Neuronal stem cell (in vitro differentiated cells): ENCODE measurements at regions not wholly inside any gene's neighbourhood (a gene's known extent, or its start where the extent isn't known, plus 50 kb on each side); places are given as distances from the start of the nearest gene placed in this dataset.
A peak's percentile ranks its signal among the peaks of the same experiment; 100 is the strongest.

ENCODE experiments used
- DNase-seq: peaks from one replicate; pipeline ENCODE4 v3.0.0-alpha.2; 2013; ENCODE audit warnings: low spot score
- H2AFZ ChIP-seq: one replicate; pipeline ENCODE4 v1.6.1; 2013; ENCODE audit warnings: mild to moderate bottlenecking, low read length, inconsistent platforms
- H2AK5ac ChIP-seq: 2 replicates; pipeline ENCODE4 v1.6.1; 2013; ENCODE audit warnings: low read depth, mild to moderate bottlenecking, inconsistent platforms, low read length, moderate library complexity, mixed read lengths
- H2BK120ac ChIP-seq: 2 replicates; pipeline ENCODE4 v1.6.1; 2013; ENCODE audit warnings: low read depth, mild to moderate bottlenecking, inconsistent platforms, low read length, moderate library complexity, mixed read lengths
- H2BK12ac ChIP-seq: one replicate; pipeline ENCODE4 v1.6.1; 2013; ENCODE audit warnings: low read length, inconsistent platforms
- H2BK15ac ChIP-seq: 2 replicates; pipeline ENCODE4 v1.6.1; 2013; ENCODE audit warnings: mild to moderate bottlenecking, low read length, inconsistent platforms, mixed read lengths
- H2BK5ac ChIP-seq: one replicate; pipeline ENCODE4 v1.6.1; 2013; ENCODE audit warnings: inconsistent platforms, mild to moderate bottlenecking, low read length, moderate library complexity
- H3K14ac ChIP-seq: one replicate; pipeline ENCODE4 v1.6.1; 2013; ENCODE audit warnings: low read length, inconsistent platforms
- H3K18ac ChIP-seq: 2 replicates; pipeline ENCODE4 v1.6.1; 2013; ENCODE audit warnings: low read length, inconsistent platforms
- H3K23ac ChIP-seq: 2 replicates; pipeline ENCODE4 v1.6.1; 2013; ENCODE audit warnings: low read depth, mild to moderate bottlenecking, mixed read lengths, low read length, inconsistent platforms; ENCODE audit not compliant: poor library complexity
- H3K27ac ChIP-seq: replicated peaks from 3 replicates; pipeline ENCODE4 v1.5.1; 2013; ENCODE audit warnings: low read length, inconsistent platforms
- H3K27me3 ChIP-seq, 3 experiments: 2 replicates each; pipeline ENCODE4 v1.6.1; 2013; ENCODE audit warnings: low read length in 3 of 3, mild to moderate bottlenecking in 2 of 3, inconsistent platforms in 1 of 3, low read depth in 1 of 3, mixed read lengths in 1 of 3, moderate library complexity in 1 of 3; ENCODE audit not compliant: control insufficient read depth in 3 of 3, insufficient read depth in 3 of 3
- H3K36me3 ChIP-seq, 2 donors: replicated peaks in 1 of 2; 2 replicates each; pipeline ENCODE4 v1.6.1; 2013; ENCODE audit warnings: low read length in 2 of 2; ENCODE audit not compliant: control insufficient read depth in 2 of 2, insufficient read depth in 2 of 2
- H3K4ac ChIP-seq: 2 replicates; pipeline ENCODE4 v1.6.1; 2013; ENCODE audit warnings: inconsistent platforms, mild to moderate bottlenecking, low read length, moderate library complexity
- H3K4me1 ChIP-seq, 2 donors: 1 replicate in 1 of 2; 2 replicates in 1 of 2; pipeline ENCODE4 v1.6.1; 2013; ENCODE audit warnings: low read length in 2 of 2, low read depth in 1 of 2; ENCODE audit not compliant: control insufficient read depth in 2 of 2, insufficient read depth in 1 of 2
- H3K4me2 ChIP-seq: one replicate; pipeline ENCODE4 v1.6.1; 2013; ENCODE audit warnings: mild to moderate bottlenecking, low read length, inconsistent platforms; ENCODE audit not compliant: insufficient read depth, poor library complexity, severe bottlenecking
- H3K4me3 ChIP-seq, 2 donors: 2 replicates each; pipeline ENCODE4 v1.5.1; 2013; ENCODE audit warnings: low read length in 2 of 2, mild to moderate bottlenecking in 2 of 2, inconsistent platforms in 1 of 2, moderate library complexity in 1 of 2
- H3K79me1 ChIP-seq: one replicate; pipeline ENCODE4 v1.6.1; 2013; ENCODE audit warnings: low read depth, mild to moderate bottlenecking, inconsistent platforms, low read length, moderate library complexity
- H3K9ac ChIP-seq: one replicate; pipeline ENCODE4 v1.6.1; 2013; ENCODE audit warnings: mild to moderate bottlenecking, low read depth, low read length, inconsistent platforms; ENCODE audit not compliant: poor library complexity
- H3K9me3 ChIP-seq, 2 donors: replicated peaks in 1 of 2; 2 replicates each; pipeline versions ENCODE3 to v1.6.1; 2013; ENCODE audit warnings: low read length in 2 of 2, mild to moderate bottlenecking in 2 of 2, inconsistent platforms in 1 of 2, low read depth in 1 of 2, mixed read lengths in 1 of 2, moderate library complexity in 1 of 2; ENCODE audit not compliant: control insufficient read depth in 2 of 2, insufficient read depth in 1 of 2
- H4K8ac ChIP-seq: one replicate; pipeline ENCODE4 v1.6.1; 2013; ENCODE audit warnings: low read depth, mild to moderate bottlenecking, inconsistent platforms, low read length, moderate library complexity
- H4K91ac ChIP-seq: one replicate; pipeline ENCODE4 v1.6.1; 2013; ENCODE audit warnings: low read length, low read depth, mild to moderate bottlenecking, inconsistent platforms; ENCODE audit not compliant: poor library complexity
- WGBS, 2 donors: extraction: QIAGEN DNeasy Blood & Tissue Kit; methylation state at CpG; one replicate each; pipeline ENCODE4 v1.1.7; 2013; ENCODE audit warnings: missing lambda C conversion rate in 2 of 2, mixed read lengths in 1 of 2; ENCODE audit not compliant: insufficient read length in 2 of 2, insufficient replicate concordance in 1 of 2; ENCODE audit errors: extremely low coverage in 2 of 2; 5-methylcytosine and 5-hydroxymethylcytosine counted together

GRCh38 chr7:82696631-82697030 lies 253.1 kb upstream of the CACNA2D1 start:
- no CpG with 5 or more reads among the region's 3 CpGs for WGBS, 2 donors
- Histone ChIP-seq H3K27ac (no peak overlapping the region), H2BK120ac (no peak overlapping the region), H3K4me3 (no peak overlapping the region), H3K23ac (no peak overlapping the region), H3K4me2 (no peak overlapping the region), H2AFZ (peak overlapping the region; percentile 60), H3K36me3 (no peaks in the 10 kb centered on the region), H2BK12ac (no peak overlapping the region), H4K91ac (no peak overlapping the region), H3K14ac (no peak overlapping the region), H3K27me3 (no peaks in the 10 kb centered on the region), H3K79me1 (no peaks in the 10 kb centered on the region), H3K9ac (no peak overlapping the region), H3K18ac (no peak overlapping the region), H2AK5ac (no peak overlapping the region), H3K9me3 (no peaks in the 10 kb centered on the region), H3K4ac (no peak overlapping the region), H4K8ac (no peak overlapping the region), H2BK5ac (no peak overlapping the region), H2BK15ac (no peak overlapping the region), H3K4me1 (peaks cover 0 to 2% of the 10 kb centered on the region in 2 donors)
- no peak for DNase-seq

- Histone ChIP-seq H3K4me2 (no peak overlapping the region), H3K14ac (no peak overlapping the region), H4K8ac (no peak overlapping the region), H3K9ac (no peak overlapping the region), H2BK12ac (no peak overlapping the region), H3K4ac (no peak overlapping the region), H3K18ac (no peak overlapping the region), H3K36me3 (no peaks in the 10 kb centered on the region), H3K23ac (no peak overlapping the region), H3K4me1 (no peaks in the 10 kb centered on the region), H2BK120ac (no peak overlapping the region), H3K9me3 (no peaks in the 10 kb centered on the region), H3K27me3 (no peaks in the 10 kb centered on the region), H2BK5ac (no peak overlapping the region), H2AK5ac (no peak overlapping the region), H2AFZ (no peak overlapping the region), H2BK15ac (no peak overlapping the region), H3K4me3 (no peak overlapping the region), H3K79me1 (no peaks in the 10 kb centered on the region), H4K91ac (no peak overlapping the region), H3K27ac (no peak overlapping the region)
- no CpG with 5 or more reads among the region's 5 CpGs for WGBS, 2 donors
- DNase-seq: no peak
These were observed 250.4 kb upstream of the CACNA2D1 start for GRCh38 chr7:82694022-82694421.

- no peak overlapping the region for H3K4me3 ChIP-seq
- H2BK5ac ChIP-seq: no peak overlapping the region
- no peaks in the 10 kb centered on the region for H3K4me1 ChIP-seq
- H2AFZ ChIP-seq: no peak overlapping the region
- H4K91ac ChIP-seq: no peak overlapping the region
- no peak overlapping the region for H3K14ac ChIP-seq
- no peak overlapping the region for H3K4ac ChIP-seq
- no peak overlapping the region for H2BK15ac ChIP-seq
- H2AK5ac ChIP-seq: no peak overlapping the region
- no peak overlapping the region for H4K8ac ChIP-seq
- no peak overlapping the region for H2BK12ac ChIP-seq
- H3K4me2 ChIP-seq: no peak overlapping the region
- no peaks in the 10 kb centered on the region for H3K36me3 ChIP-seq
- WGBS, 2 donors: no CpG with 5 or more reads among the region's 7 CpGs
- H3K23ac ChIP-seq: no peak overlapping the region
- no peak overlapping the region for H3K9ac ChIP-seq
- H3K79me1 ChIP-seq: no peaks in the 10 kb centered on the region
- no peaks in the 10 kb centered on the region for H3K9me3 ChIP-seq
- no peak for DNase-seq
- no peak overlapping the region for H2BK120ac ChIP-seq
- H3K27ac ChIP-seq: no peak overlapping the region
- no peak overlapping the region for H3K18ac ChIP-seq
- no peaks in the 10 kb centered on the region for H3K27me3 ChIP-seq
These were observed 247.4 kb upstream of the CACNA2D1 start for GRCh38 chr7:82690929-82691328.

DNA sequence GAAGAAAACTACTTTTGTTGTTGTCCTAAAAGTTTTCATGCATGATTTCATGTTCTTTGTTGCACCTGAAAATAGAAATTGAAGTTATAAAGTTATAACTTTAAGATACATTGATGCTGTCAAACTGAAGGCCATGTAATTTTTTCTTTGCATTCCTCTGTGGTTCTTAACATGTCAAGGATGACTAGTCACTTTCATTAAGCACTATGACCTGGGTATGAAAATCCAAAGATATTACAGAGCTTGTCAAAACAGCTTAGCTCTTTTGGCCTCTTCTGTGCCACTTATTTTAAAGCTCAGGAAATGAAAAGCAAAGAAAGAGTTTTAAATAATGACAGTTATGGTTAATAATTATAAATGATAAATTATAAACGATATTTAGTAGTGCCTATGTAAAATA lies 241.6 kb upstream of the CACNA2D1 start:
- Histone ChIP-seq H3K9ac (no peak overlapping the region), H4K8ac (no peak overlapping the region), H3K36me3 (no peaks in the 10 kb centered on the region), H2BK15ac (no peak overlapping the region), H2AFZ (no peak overlapping the region), H2AK5ac (no peak overlapping the region), H2BK5ac (no peak overlapping the region), H3K4me3 (no peak overlapping the region), H3K4me1 (no peaks in the 10 kb centered on the region), H3K4me2 (no peak overlapping the region), H3K9me3 (no peaks in the 10 kb centered on the region), H3K4ac (no peak overlapping the region), H4K91ac (no peak overlapping the region), H3K23ac (no peak overlapping the region), H3K27ac (no peak overlapping the region), H3K18ac (no peak overlapping the region), H3K79me1 (no peaks in the 10 kb centered on the region), H3K14ac (no peak overlapping the region), H3K27me3 (no peaks in the 10 kb centered on the region), H2BK120ac (no peak overlapping the region), H2BK12ac (no peak overlapping the region)
- 100% methylated on average over 1 of the region's 1 CpG for WGBS, 2 donors
- DNase-seq: no peak
